DND-41 (cell line): ENCODE measurements at regions not wholly inside any gene's neighbourhood (a gene's known extent, or its start where the extent isn't known, plus 50 kb on each side); places are given as distances from the start of the nearest gene placed in this dataset.

ENCODE experiments used
- ATAC-seq: fragments of 200-7000 bp; cut with Tn5 transposase; 3 replicates; pipeline ENCODE4 v1.9.1; 2021; ENCODE audit warnings: low read depth; ENCODE audit not compliant: insufficient read depth
- DNase-seq: peaks from one replicate; pipeline ENCODE4 v3.0.0-alpha.2; 2020
- H2AFZ ChIP-seq: 2 replicates; pipeline ENCODE4 v1.6.0; 2012; ENCODE audit warnings: low read depth, low read length
- H3K27ac ChIP-seq: 2 replicates; pipeline ENCODE4 v1.5.1; 2012; ENCODE audit warnings: low read length, inconsistent platforms
- H3K27me3 ChIP-seq: fragments of 200-600 bp; sonication (generic); 2 replicates; pipeline ENCODE4 v1.6.0; 2012; ENCODE audit warnings: low read length, mild to moderate bottlenecking, inconsistent platforms; ENCODE audit not compliant: insufficient read depth, poor library complexity
- H3K36me3 ChIP-seq: 2 replicates; pipeline ENCODE4 v1.5.1; 2012; ENCODE audit warnings: low read length, inconsistent platforms; ENCODE audit not compliant: insufficient read depth
- H3K4me1 ChIP-seq: 2 replicates; pipeline ENCODE4 v1.5.1; 2012; ENCODE audit warnings: mild to moderate bottlenecking, low read length; ENCODE audit not compliant: insufficient read depth
- H3K4me2 ChIP-seq: 2 replicates; pipeline ENCODE4 v1.6.0; 2012; ENCODE audit warnings: mild to moderate bottlenecking, moderate library complexity, low read length, inconsistent platforms; ENCODE audit not compliant: insufficient read depth
- H3K4me3 ChIP-seq, 2 experiments: fragments of 200-600 bp in 1 of 2; shearing (Covaris generic) in 1 of 2; 2 replicates each; pipeline ENCODE4 v1.5.1; 2012 to 2016; ENCODE audit warnings: inconsistent platforms in 2 of 2, low read length in 2 of 2, mild to moderate bottlenecking in 2 of 2, low read depth in 1 of 2, moderate library complexity in 1 of 2
- H3K79me2 ChIP-seq: 2 replicates; pipeline ENCODE4 v1.6.0; 2012; ENCODE audit warnings: low read length, inconsistent platforms; ENCODE audit not compliant: insufficient read depth
- H3K9ac ChIP-seq: 2 replicates; pipeline ENCODE4 v1.6.0; 2012; ENCODE audit warnings: low read depth, mild to moderate bottlenecking, inconsistent platforms, low read length, moderate library complexity
- H3K9me3 ChIP-seq: 2 replicates; pipeline ENCODE4 v1.5.1; 2012; ENCODE audit warnings: low read length, moderate library complexity, mild to moderate bottlenecking, inconsistent platforms; ENCODE audit not compliant: insufficient read depth, severe bottlenecking
- H4K20me1 ChIP-seq: 2 replicates; pipeline ENCODE4 v1.6.0; 2012; ENCODE audit warnings: low read length; ENCODE audit not compliant: insufficient read depth
- CTCF ChIP-seq: IDR thresholded peaks from 2 replicates; pipeline ENCODE4 v1.5.1; 2012; ENCODE audit warnings: borderline replicate concordance, low read length, moderate library complexity, mild to moderate bottlenecking; ENCODE audit not compliant: poor library complexity, severe bottlenecking; ENCODE audit errors: extremely low read depth
- EZH2 ChIP-seq: IDR thresholded peaks from 3 replicates; pipeline ENCODE4 v1.6.1; 2012; ENCODE audit warnings: borderline replicate concordance, low read depth, mild to moderate bottlenecking, moderate library complexity, low read length, inconsistent platforms; ENCODE audit not compliant: severe bottlenecking

DNA sequence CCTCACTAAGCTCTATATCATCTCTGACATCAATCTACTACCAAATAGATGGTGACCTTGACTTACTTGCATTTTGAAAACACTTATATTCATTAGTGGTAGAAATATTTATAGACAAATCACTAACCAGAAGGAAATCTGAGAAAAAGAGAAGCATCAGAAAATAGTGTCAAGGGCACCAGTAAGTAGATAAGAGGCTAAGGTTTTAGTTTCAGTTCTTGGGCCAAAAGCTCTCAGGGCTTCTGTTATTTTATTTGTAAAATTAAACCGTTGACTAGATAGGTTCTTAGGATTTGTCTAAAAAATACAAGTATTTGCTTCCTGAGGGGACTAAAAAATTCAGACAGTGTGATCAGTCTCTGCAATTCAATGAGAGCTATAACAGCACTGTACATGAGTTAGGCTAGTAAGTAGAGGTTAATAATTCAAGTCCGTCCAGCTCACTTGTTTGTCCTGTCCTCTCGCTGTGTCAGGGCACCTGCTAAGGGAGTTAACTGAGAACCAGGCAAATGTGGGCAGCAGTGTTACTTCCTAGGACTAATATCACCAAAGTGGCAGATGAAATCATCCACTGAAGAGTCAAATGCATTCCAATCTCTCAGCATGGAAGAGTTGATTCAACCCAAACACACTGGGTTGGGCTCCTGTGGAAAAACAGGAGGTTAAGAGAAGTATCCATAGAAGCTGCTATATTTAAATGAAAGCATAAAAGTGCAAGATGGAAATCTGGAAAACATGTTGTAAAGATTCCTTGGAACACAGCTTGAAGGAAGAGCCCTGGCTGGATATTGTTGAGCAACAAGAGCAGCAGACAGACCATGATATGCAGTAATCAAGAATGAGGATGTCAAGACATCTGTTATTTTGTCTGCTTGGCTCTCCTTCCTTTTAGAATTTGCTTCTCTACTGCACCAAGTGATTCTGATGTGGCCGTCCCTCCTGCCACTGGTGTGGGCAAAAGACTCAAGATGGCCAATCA is 134.9 kb upstream of the ZBTB20 start:
- H3K9me3 ChIP-seq: no peaks in the 10 kb centered on the region
- TF ChIP-seq CTCF: no peak
- no peak for TF ChIP-seq EZH2
- H3K9ac ChIP-seq: no peak overlapping the region
- no peaks in the 10 kb centered on the region for H3K79me2 ChIP-seq
- H3K4me1 ChIP-seq: no peaks in the 10 kb centered on the region
- no peak overlapping the region for H2AFZ ChIP-seq
- no peak overlapping the region for H3K4me2 ChIP-seq
- no peak overlapping the region for H3K4me3 ChIP-seq
- no peaks in the 10 kb centered on the region for H4K20me1 ChIP-seq
- no peaks in the 10 kb centered on the region for H3K36me3 ChIP-seq
- DNase-seq: no peak
- no peak overlapping the region for H3K27ac ChIP-seq
- no peaks in the 10 kb centered on the region for H3K27me3 ChIP-seq
- ATAC-seq: no peak

GRCh38 chr3:115284980-115285379 is 137.9 kb upstream of the ZBTB20 start:
- DNase-seq: no peak
- H2AFZ ChIP-seq: no peak overlapping the region

DNA sequence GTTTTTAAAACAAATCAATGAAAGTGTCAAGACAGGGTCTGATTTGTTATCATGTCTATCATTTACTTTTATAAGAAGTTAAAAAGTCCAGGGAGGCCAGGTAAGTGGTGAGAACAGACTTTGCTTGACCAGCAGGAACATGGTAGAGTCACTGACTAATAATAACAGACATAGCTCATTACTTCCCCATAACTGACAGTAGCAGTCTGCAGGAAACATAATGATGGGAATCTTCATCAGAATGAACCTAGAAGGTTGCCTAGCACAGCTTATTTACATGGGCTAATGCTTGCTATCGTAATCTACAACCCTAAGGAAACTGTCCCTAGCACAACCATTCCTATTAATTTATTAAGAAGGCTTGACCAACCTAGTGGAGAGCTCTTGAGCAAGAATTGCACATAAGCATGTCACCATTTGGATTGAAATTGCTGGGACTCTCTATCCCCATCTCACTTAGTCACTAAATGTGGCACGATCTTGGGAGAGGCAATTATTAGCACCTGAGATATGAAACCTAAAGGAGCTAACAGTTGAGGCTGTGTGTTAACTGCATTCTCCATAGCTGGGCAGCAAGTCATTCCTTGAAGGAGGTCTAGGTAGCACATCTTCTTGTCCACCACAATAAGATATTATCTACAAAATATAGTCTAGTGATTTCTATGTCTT is 139.6 kb upstream of the ZBTB20 start:
- ATAC-seq: no peak
- H3K27ac ChIP-seq: no peak overlapping the region
- H4K20me1 ChIP-seq: no peaks in the 10 kb centered on the region
- H3K4me1 ChIP-seq: no peaks in the 10 kb centered on the region
- DNase-seq: no peak
- H3K36me3 ChIP-seq: no peaks in the 10 kb centered on the region
- H3K9ac ChIP-seq: no peak overlapping the region
- TF ChIP-seq EZH2 (no peak), CTCF (no peak)
- no peaks in the 10 kb centered on the region for H3K9me3 ChIP-seq
- H2AFZ ChIP-seq: no peak overlapping the region
- no peaks in the 10 kb centered on the region for H3K27me3 ChIP-seq
- no peak overlapping the region for H3K4me2 ChIP-seq
- H3K4me3 ChIP-seq: no peak overlapping the region
- H3K79me2 ChIP-seq: no peaks in the 10 kb centered on the region

More at GRCh38 chr3:115284980-115285379, 137.9 kb upstream of the ZBTB20 start:
- no peaks in the 10 kb centered on the region for H3K9me3 ChIP-seq
- no peaks in the 10 kb centered on the region for H3K4me1 ChIP-seq
- ATAC-seq: no peak
- H3K4me2 ChIP-seq: no peak overlapping the region
- no peaks in the 10 kb centered on the region for H3K36me3 ChIP-seq
- no peak overlapping the region for H3K27ac ChIP-seq
- no peak overlapping the region for H3K9ac ChIP-seq
- H3K27me3 ChIP-seq: no peaks in the 10 kb centered on the region
- no peak overlapping the region for H3K4me3 ChIP-seq
- no peaks in the 10 kb centered on the region for H4K20me1 ChIP-seq
- H3K79me2 ChIP-seq: no peaks in the 10 kb centered on the region
- TF ChIP-seq CTCF (no peak), EZH2 (no peak)
